ENCODE measurements at regions not wholly inside any gene's neighbourhood (a gene's known extent, or its start where the extent isn't known, plus 50 kb on each side); places are given as distances from the start of the nearest gene placed in this dataset.
"Not testable (repeated sequence)": the region's sequence is repeated elsewhere in the genome, so short reads cannot be mapped to it uniquely, and the experiment has no call there.

GRCh38 chr2:207321514-207321913, 155.8 kb upstream of the KLF7 start:
- DNase-seq, result no peak

GRCh38 chr2:207324001-207324400, 158.3 kb upstream of the KLF7 start:
- DNase-seq, result no peak

- no peak for DNase-seq
Observed at GRCh38 chr2:207327513-207327912, 161.8 kb upstream of the KLF7 start.

GRCh38 chr2:207328944-207329386, 163.2 kb upstream of the KLF7 start:
- no peak for DNase-seq

- no peak for DNase-seq
Observed at GRCh38 chr2:207330912-207331311, 165.2 kb upstream of the KLF7 start.

- DNase-seq, result no peak
Observed at GRCh38 chr2:207331674-207332073, 165.9 kb upstream of the KLF7 start.

- DNase-seq, result no peak
Observed at GRCh38 chr2:207332480-207333212, 166.9 kb upstream of the KLF7 start.

- no peak for DNase-seq
Observed at GRCh38 chr2:207333599-207334300, 168.0 kb upstream of the KLF7 start.

GRCh38 chr2:207334301-207334623, 168.5 kb upstream of the KLF7 start:
- DNase-seq, result no peak

- peak in 5 of 56 donors; percentile 2 to 23 (median 9) for DNase-seq
Observed at GRCh38 chr2:207334624-207335371, 169.1 kb upstream of the KLF7 start.

GRCh38 chr2:207337234-207338219, 171.8 kb upstream of the KLF7 start:
- no peak for DNase-seq

- no peak for DNase-seq
Observed at GRCh38 chr2:207338220-207338607, 172.5 kb upstream of the KLF7 start.

GRCh38 chr2:207338610-207339009, 172.9 kb upstream of the KLF7 start:
- DNase-seq, result no peak

GRCh38 chr2:207341112-207341750, 175.5 kb upstream of the KLF7 start:
- no peak for DNase-seq

GRCh38 chr2:207341804-207342203, 176.1 kb upstream of the KLF7 start:
- no peak for DNase-seq

- DNase-seq, result not testable (repeated sequence)
Observed at GRCh38 chr2:207344596-207345394, 179.0 kb upstream of the KLF7 start.

GRCh38 chr2:207351171-207351570, 178.6 kb upstream of the CREB1 start:
- DNase-seq, result no peak

- DNase-seq, result peak in 16 of 56 donors; percentile 1 to 44 (median 12)
Observed at GRCh38 chr2:207352978-207353671, 176.6 kb upstream of the CREB1 start.

GRCh38 chr2:207353836-207354235, 175.9 kb upstream of the CREB1 start:
- no peak for DNase-seq
